ENCODE measurements at regions not wholly inside any gene's neighbourhood (a gene's known extent, or its start where the extent isn't known, plus 50 kb on each side); places are given as distances from the start of the nearest gene placed in this dataset.

DNA sequence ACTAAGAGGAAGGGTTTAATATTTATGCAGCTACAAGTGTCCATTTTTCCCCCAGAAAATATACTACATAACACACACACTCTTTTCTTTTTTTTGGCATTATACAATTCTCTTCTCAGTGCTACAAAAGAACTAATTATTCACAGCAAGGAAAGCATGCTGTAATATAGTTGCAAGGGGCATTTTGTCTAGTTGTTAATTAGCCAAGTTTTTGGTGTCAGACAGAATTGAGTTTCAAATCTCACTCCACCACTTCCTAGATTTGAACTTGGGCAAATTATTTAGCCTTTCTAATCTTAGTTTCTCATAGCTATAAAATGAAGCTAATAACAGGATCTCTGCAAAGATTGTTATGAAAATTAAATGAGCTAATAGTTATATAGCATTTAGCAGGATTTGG is 60.0 kb upstream of the VTCN1 start:
- no peak for DNase-seq
- Histone ChIP-seq H3K4me1 (no peaks in the 10 kb centered on the region), H3K27me3 (ENCODE audit: insufficient read depth in 3 of 3, low read length in 2 of 3) (no peaks in the 10 kb centered on the region), H3K9me3 (no peaks in the 10 kb centered on the region), H3K4me3 (no peak overlapping the region), H3K27ac (no peak overlapping the region), H3K36me3 (ENCODE audit: insufficient read depth in 1 of 2, low read depth in 1 of 2) (no peaks in the 10 kb centered on the region)
- TF ChIP-seq, protein P1, sequence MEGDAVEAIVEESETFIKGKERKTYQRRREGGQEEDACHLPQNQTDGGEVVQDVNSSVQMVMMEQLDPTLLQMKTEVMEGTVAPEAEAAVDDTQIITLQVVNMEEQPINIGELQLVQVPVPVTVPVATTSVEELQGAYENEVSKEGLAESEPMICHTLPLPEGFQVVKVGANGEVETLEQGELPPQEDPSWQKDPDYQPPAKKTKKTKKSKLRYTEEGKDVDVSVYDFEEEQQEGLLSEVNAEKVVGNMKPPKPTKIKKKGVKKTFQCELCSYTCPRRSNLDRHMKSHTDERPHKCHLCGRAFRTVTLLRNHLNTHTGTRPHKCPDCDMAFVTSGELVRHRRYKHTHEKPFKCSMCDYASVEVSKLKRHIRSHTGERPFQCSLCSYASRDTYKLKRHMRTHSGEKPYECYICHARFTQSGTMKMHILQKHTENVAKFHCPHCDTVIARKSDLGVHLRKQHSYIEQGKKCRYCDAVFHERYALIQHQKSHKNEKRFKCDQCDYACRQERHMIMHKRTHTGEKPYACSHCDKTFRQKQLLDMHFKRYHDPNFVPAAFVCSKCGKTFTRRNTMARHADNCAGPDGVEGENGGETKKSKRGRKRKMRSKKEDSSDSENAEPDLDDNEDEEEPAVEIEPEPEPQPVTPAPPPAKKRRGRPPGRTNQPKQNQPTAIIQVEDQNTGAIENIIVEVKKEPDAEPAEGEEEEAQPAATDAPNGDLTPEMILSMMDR (IDR thresholded peaks at IDR 0.05) = no peak
- intact Hi-C loops (cut with DNase I) = no loop called here
- no peak for ATAC-seq

GRCh38 chr1:117268535-117269455 is 58.1 kb upstream of the VTCN1 start:
- WGBS, 3 donors = 56 to 62% (median 62%) methylated on average over 11 of the region's 11 CpGs
- no peak overlapping the region for H3K27ac ChIP-seq
- no peak for DNase-seq
- no peaks in the 10 kb centered on the region for H3K9me3 ChIP-seq
- TF ChIP-seq, protein P1 (IDR thresholded peaks at IDR 0.05) = no peak
- no peaks in the 10 kb centered on the region for H3K36me3 ChIP-seq (ENCODE audit: insufficient read depth in 1 of 2, low read depth in 1 of 2)
- no peak for ATAC-seq
- no peaks in the 10 kb centered on the region for H3K27me3 ChIP-seq (ENCODE audit: insufficient read depth in 3 of 3, low read length in 2 of 3)
- H3K4me1 ChIP-seq = no peaks in the 10 kb centered on the region
- H3K4me3 ChIP-seq = no peak overlapping the region
- intact Hi-C loops (cut with DNase I) = no loop called here

GRCh38 chr1:117267232-117267774 is 56.6 kb upstream of the VTCN1 start:
- Histone ChIP-seq H3K27me3 (ENCODE audit: insufficient read depth in 3 of 3, low read length in 2 of 3) (no peaks in the 10 kb centered on the region), H3K4me1 (no peaks in the 10 kb centered on the region), H3K27ac (no peak overlapping the region), H3K9me3 (no peaks in the 10 kb centered on the region), H3K36me3 (ENCODE audit: insufficient read depth in 1 of 2, low read depth in 1 of 2) (no peaks in the 10 kb centered on the region), H3K4me3 (no peak overlapping the region)
- intact Hi-C loops (cut with DNase I) = no loop called here
- peak in 1 of 4 donors; percentile 38 for ATAC-seq
- DNase-seq = no peak
- TF ChIP-seq, protein P1 (IDR thresholded peaks at IDR 0.05) = no peak
- WGBS, 3 donors = 21 to 50% (median 37%) methylated on average over 3 of the region's 3 CpGs

- no peaks in the 10 kb centered on the region for H3K36me3 ChIP-seq (ENCODE audit: insufficient read depth in 1 of 2, low read depth in 1 of 2)
- TF ChIP-seq, protein P1 (IDR thresholded peaks at IDR 0.05) = no peak
- H3K4me3 ChIP-seq = no peak overlapping the region
- no peak overlapping the region for H3K27ac ChIP-seq
- 94 to 96% (median 94%) methylated on average over 5 of the region's 5 CpGs for WGBS, 3 donors
- H3K27me3 ChIP-seq (ENCODE audit: insufficient read depth in 3 of 3, low read length in 2 of 3) = no peaks in the 10 kb centered on the region
- DNase-seq (no peak), ATAC-seq (no peak)
- intact Hi-C loops (cut with DNase I) = no loop called here
- no peaks in the 10 kb centered on the region for H3K9me3 ChIP-seq
- no peaks in the 10 kb centered on the region for H3K4me1 ChIP-seq
These were observed 52.2 kb upstream of the VTCN1 start for GRCh38 chr1:117262976-117263375.

All from psoas muscle (tissue), 7 donors.